HG03558 (cell line): ENCODE measurements at regions not wholly inside any gene's neighbourhood (a gene's known extent, or its start where the extent isn't known, plus 50 kb on each side); places are given as distances from the start of the nearest gene placed in this dataset.

Source experiments
- ATAC-seq: cut with Tn5 transposase; IDR thresholded peaks from one replicate; pipeline ENCODE4 v1.9.1; 2021; ENCODE audit warnings: moderate number of reproducible peaks; ENCODE audit not compliant: unreplicated experiment; ENCODE audit errors: extremely low read depth

DNA sequence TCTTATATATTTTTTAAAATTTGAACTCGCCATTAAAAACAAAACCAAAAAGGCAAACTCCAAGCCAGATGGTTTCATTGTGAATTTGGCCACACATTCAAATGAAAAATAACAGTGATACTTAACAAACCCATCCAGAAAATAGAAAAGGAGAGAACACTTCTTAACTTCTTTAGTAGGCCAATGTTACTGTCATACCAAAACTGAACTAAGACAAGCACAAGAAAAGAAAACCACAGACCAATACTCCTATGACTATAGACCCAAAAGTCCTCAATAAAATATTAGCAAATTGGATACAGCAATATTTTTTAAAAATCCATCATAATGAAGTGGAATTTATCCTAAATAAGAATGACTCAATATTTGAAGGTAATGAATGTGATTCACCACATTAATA, 73.5 kb upstream of the ALDH1A3 start:
- ATAC-seq = no peak

GRCh38 chr15:100807028-100807427, 72.6 kb upstream of the ALDH1A3 start:
- ATAC-seq = no peak

DNA sequence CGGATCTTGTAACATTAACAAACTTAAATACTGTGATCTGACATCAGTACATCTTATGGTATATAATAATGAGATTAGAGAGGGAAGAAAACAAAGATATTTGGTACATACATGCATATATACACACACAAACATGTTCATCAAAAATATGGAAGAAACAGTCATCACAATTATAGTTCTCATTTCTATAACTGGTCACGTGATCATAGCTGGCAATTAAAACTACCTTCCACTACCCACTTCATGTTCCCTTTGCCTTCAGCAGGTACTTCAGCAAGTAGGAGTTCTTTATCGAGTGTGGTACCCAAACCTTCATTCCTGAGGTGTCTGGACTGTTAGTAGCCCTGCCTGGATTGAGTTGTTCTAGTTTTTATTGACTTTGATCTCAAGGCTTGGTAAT, 70.9 kb upstream of the ALDH1A3 start:
- ATAC-seq = no peak

DNA sequence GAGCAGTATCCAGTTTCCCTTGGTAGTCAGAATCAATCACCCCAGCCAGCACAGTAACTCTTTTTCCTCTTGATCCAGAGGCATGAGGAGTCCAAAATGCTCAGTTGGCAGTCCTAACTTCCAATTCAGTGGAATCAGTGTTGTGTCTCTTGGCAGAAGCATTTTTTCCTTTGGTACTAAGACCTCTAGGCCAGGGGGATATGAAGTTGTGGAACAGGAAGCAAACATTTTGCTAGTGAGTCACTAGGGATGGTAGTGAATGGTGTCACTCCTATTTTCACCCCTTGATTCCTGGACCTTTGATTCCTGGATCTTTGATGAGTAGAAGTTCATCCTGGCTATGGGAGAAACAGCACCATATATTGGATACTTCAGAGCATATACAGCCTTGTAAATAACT, 70.5 kb upstream of the ALDH1A3 start:
- ATAC-seq = no peak

DNA sequence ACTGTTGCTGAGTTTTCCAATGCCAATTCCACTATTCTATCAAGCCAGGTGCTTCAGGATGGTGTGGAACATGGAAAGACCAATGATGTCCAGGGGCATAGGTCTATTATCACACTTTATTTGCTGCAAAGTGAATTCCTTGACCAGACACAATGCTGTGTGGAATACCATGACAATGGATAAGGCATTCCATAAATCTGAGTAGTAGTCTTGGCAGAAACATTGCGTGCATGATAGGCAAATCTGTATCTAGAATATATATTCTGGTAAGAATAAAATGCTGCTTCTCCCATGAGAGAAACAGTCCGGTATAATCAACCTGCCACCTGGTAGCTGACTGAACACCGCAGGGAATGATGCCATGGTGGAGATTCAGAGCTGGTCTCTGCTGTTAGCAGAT, 70.0 kb upstream of the ALDH1A3 start:
- no peak for ATAC-seq

DNA sequence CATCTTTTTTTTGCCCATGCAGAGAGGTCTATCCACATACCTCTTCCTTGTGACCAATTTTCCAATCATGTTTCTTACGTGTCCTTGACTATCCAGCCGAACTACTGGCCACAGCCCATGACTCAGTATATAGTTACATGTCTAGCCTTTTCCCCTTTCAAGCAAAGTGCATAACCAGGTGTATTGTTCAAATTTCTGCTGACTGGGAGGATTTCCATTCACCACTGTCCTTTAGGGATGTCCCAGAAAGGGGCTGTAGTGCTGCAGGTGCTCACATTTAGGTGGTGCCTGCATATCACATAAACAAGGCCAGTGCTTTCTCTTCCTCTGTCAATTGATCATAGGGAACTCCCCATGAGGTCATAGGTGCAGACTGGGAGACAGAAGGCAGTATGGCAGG, 69.4 kb upstream of the ALDH1A3 start:
- ATAC-seq = no peak

DNA sequence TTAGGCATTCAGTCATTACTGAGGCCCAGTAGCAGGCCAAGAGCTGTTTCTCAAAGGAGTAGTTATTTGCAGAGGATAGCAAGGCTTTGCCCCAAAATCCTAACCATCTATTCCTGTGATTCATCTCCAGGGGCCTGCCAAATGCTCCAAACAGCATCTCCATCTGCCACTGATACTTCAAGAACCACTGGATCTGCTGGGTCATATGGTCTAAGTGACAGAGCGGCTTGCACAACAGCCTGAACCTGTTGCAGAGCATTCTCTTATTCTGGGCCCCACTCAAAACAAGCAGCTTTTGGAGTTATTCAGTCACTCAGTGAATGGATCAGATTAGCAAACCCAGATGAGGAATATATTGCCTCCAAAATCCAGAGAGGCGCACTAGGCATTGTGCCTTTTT, 68.8 kb upstream of the ALDH1A3 start:
- ATAC-seq = no peak

DNA sequence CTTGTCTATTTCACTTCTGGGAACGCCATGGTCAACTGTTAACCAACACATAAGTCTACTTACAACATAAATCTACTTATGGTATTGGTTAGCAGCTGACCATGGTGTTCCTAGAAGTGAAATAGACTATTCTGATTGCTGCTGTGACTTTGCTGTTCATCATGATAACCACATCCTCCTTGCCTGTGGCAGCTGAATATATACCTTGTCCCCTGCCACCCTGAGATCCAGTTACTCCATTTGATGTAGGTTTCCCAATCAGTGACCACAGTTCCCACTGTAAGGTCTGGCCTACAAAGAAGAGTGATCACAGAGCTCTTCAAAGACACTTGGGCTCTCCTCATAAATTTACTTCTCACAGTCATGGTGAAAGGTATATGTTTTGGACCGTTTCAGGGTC, 66.8 kb upstream of the ALDH1A3 start:
- no peak for ATAC-seq

DNA sequence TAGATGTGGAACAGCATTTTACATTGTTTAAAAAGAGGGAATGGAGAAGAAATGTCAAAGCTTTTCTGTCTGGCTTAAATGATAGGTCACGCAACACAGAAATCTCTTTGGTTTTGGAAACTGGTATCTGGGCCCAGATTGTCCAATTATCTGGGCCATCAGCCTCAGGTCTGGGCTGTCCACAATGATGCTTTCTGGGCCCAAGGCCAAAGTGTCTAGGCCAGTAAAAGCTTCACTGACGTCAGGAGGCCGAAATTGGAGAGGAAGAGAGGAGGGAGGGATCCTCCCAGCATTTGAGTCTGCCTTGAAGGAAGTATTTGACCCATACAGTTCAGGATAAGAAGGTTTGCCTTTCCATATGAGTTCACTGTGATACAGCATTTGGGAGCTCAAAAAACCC, 60.7 kb upstream of the ALDH1A3 start:
- ATAC-seq = no peak

GRCh38 chr15:100820528-100820927, 59.1 kb upstream of the ALDH1A3 start:
- ATAC-seq = no peak

GRCh38 chr15:100821327-100821726, 58.3 kb upstream of the ALDH1A3 start:
- ATAC-seq = no peak

DNA sequence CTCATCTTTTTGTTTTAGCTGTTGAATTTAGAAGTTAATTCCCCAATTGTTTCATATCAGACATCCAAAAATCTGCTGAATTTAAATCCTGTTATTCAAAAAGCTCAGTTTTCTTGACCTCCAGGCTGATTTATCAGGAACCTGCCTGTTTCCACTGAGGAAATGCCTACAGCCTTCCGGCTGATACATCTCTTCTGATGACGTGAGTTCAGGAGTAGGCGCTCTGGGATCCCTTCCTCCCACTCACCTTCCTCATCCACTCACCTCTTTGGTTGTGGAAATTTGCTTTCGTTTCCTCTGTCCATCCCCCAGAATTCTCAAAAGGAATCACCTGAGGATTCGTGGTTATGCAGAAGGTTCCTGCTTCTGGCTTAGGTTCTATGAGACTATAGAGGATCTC, 55.4 kb upstream of the ALDH1A3 start:
- no peak for ATAC-seq

GRCh38 chr15:100829457-100829856, 50.2 kb upstream of the ALDH1A3 start:
- ATAC-seq = no peak
